Loucy (cell line): ENCODE measurements at regions not wholly inside any gene's neighbourhood (a gene's known extent, or its start where the extent isn't known, plus 50 kb on each side); places are given as distances from the start of the nearest gene placed in this dataset.

ENCODE experiments used
- H2AFZ ChIP-seq: fragments of 200-600 bp; sonication (generic); 2 replicates; pipeline ENCODE4 v1.6.0; 2016; ENCODE audit warnings: antibody characterized with exemption, mild to moderate bottlenecking, low read length, moderate library complexity
- H3F3A ChIP-seq: fragments of 200-600 bp; 2 replicates; pipeline ENCODE4 v1.6.0; 2016; ENCODE audit warnings: antibody characterized with exemption, low read depth, mild to moderate bottlenecking
- H3K27me3 ChIP-seq: fragments of 200-600 bp; sonication (generic); 2 replicates; pipeline ENCODE4 v1.6.1; 2014; ENCODE audit warnings: low read length, mild to moderate bottlenecking; ENCODE audit not compliant: insufficient read depth, poor library complexity, severe bottlenecking
- H3K36me3 ChIP-seq: fragments of 200-600 bp; sonication (generic); 2 replicates; pipeline ENCODE4 v1.6.1; 2016; ENCODE audit warnings: low read length; ENCODE audit not compliant: insufficient read depth
- H3K4me1 ChIP-seq: fragments of 200-600 bp; sonication (generic); 2 replicates; pipeline ENCODE4 v1.5.1; 2014; ENCODE audit warnings: low read length, mild to moderate bottlenecking; ENCODE audit not compliant: insufficient read depth, poor library complexity, severe bottlenecking
- H3K4me2 ChIP-seq: fragments of 200-600 bp; sonication (generic); 2 replicates; pipeline ENCODE4 v1.6.0; 2014; ENCODE audit warnings: antibody characterized with exemption, low read length, low read depth, mild to moderate bottlenecking; ENCODE audit not compliant: poor library complexity, severe bottlenecking
- H3K4me3 ChIP-seq: fragments of 200-600 bp; sonication (generic); 2 replicates; pipeline ENCODE4 v1.5.1; 2014; ENCODE audit warnings: low read length, mild to moderate bottlenecking, mixed read lengths; ENCODE audit not compliant: poor library complexity, severe bottlenecking
- H3K79me2 ChIP-seq: fragments of 200-600 bp; sonication (generic); 2 replicates; pipeline ENCODE4 v1.6.1; 2014; ENCODE audit warnings: low read length; ENCODE audit not compliant: insufficient read depth
- H3K9ac ChIP-seq: fragments of 200-600 bp; sonication (generic); 2 replicates; pipeline ENCODE4 v1.6.0; 2014; ENCODE audit warnings: mild to moderate bottlenecking, low read depth, low read length, moderate library complexity; ENCODE audit not compliant: poor library complexity, severe bottlenecking
- H3K9me2 ChIP-seq: fragments of 200-600 bp; sonication (generic); replicated peaks from 2 replicates; pipeline ENCODE4 v1.6.1; 2016; ENCODE audit warnings: low read depth, low read length, mixed read lengths
- H3K9me3 ChIP-seq: fragments of 200-600 bp; sonication (generic); 2 replicates; pipeline ENCODE4 v1.6.1; 2014; ENCODE audit warnings: mild to moderate bottlenecking, antibody characterized with exemption, low read length, low read depth; ENCODE audit not compliant: insufficient read depth
- H4K20me1 ChIP-seq: fragments of 200-600 bp; sonication (generic); 2 replicates; pipeline ENCODE4 v1.6.0; 2014; ENCODE audit warnings: antibody characterized with exemption, low read length, mild to moderate bottlenecking; ENCODE audit not compliant: insufficient read depth, poor library complexity, severe bottlenecking
- EZH2phosphoT487 ChIP-seq: fragments of 200-600 bp; IDR thresholded peaks from 2 replicates; pipeline ENCODE4 v1.6.1; 2018; ENCODE audit warnings: antibody characterized with exemption, mild to moderate bottlenecking, moderate library complexity, borderline replicate concordance
- TF ChIP-seq, protein P1 (sequence below): fragments of 200-600 bp; sonication (generic); conservative IDR thresholded peaks from 2 replicates; pipeline ENCODE4 v1.5.1; 2014; ENCODE audit warnings: mild to moderate bottlenecking, antibody characterized with exemption, low read length

DNA sequence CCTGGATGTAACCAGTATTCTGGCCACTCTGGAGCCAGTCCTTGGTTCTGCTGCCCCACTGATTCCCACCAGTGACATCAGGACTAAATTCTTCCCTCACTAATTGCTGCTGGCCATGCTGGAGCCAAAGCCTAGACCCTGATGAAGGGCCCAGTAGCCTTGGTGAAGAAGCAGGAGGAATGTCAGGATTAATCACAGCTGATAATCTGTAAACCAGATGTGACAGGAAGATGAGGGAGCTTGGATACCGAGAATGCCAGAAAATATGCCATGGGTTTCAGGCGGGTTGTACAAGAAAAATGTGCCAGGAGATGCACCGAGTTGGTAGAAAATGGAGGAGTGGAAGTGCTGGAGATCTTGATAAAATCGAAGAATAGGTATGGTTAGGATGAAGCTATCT, 119.0 kb upstream of the PPP2R5A start:
- 0 out of 2 replicates have a peak overlapping the region, but pooled peaks have one; percentile 72 for H2AFZ ChIP-seq
- no peak overlapping the region for H3K9ac ChIP-seq

DNA sequence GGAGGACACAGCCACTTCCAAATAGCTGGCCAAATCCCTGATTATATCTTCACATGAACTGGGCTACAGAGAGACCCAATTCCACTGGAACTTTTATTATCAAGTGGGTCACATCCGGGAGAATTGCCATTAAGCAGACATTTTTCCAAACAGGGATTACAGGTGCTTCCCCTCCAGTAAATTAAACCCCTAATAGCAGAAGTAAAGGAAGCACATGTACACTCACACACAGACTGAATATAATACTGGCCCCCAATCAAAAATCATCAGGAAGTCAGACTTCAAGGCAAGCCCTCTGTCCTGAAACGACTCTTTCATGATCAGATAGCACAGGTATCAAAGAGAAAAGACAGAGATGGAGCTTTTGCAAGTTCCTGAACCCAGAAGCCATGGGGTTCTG, 118.6 kb upstream of the PPP2R5A start:
- H3K4me1 ChIP-seq = peaks cover 32% of the 10 kb centered on the region
- peak overlapping the region; percentile 72; the same call in 1 of the 2 replicates for H2AFZ ChIP-seq
- no peaks in the 10 kb centered on the region for H3K79me2 ChIP-seq
- H3K4me2 ChIP-seq = peak overlapping the region; percentile 33
- H3K9ac ChIP-seq = no peak overlapping the region
- TF ChIP-seq, protein P1, sequence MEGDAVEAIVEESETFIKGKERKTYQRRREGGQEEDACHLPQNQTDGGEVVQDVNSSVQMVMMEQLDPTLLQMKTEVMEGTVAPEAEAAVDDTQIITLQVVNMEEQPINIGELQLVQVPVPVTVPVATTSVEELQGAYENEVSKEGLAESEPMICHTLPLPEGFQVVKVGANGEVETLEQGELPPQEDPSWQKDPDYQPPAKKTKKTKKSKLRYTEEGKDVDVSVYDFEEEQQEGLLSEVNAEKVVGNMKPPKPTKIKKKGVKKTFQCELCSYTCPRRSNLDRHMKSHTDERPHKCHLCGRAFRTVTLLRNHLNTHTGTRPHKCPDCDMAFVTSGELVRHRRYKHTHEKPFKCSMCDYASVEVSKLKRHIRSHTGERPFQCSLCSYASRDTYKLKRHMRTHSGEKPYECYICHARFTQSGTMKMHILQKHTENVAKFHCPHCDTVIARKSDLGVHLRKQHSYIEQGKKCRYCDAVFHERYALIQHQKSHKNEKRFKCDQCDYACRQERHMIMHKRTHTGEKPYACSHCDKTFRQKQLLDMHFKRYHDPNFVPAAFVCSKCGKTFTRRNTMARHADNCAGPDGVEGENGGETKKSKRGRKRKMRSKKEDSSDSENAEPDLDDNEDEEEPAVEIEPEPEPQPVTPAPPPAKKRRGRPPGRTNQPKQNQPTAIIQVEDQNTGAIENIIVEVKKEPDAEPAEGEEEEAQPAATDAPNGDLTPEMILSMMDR = no peak
- TF ChIP-seq EZH2phosphoT487 = no peak
- H3K27me3 ChIP-seq = no peaks in the 10 kb centered on the region
- no peaks in the 10 kb centered on the region for H3F3A ChIP-seq
- no peaks in the 10 kb centered on the region for H3K36me3 ChIP-seq
- no peak overlapping the region for H3K4me3 ChIP-seq
- H3K9me3 ChIP-seq = no peaks in the 10 kb centered on the region
- no peaks in the 10 kb centered on the region for H3K9me2 ChIP-seq
- H4K20me1 ChIP-seq = no peaks in the 10 kb centered on the region

More for the DNA sequence above, 119.0 kb upstream of the PPP2R5A start:
- no peak overlapping the region for H3K4me3 ChIP-seq
- TF ChIP-seq, protein P1 = no peak
- TF ChIP-seq EZH2phosphoT487 = no peak
- H3K9me3 ChIP-seq = no peaks in the 10 kb centered on the region
- H3F3A ChIP-seq = no peaks in the 10 kb centered on the region
- H4K20me1 ChIP-seq = no peaks in the 10 kb centered on the region
- peak overlapping the region; percentile 33 for H3K4me2 ChIP-seq
- peaks cover 36% of the 10 kb centered on the region for H3K4me1 ChIP-seq
- H3K36me3 ChIP-seq = no peaks in the 10 kb centered on the region
- H3K9me2 ChIP-seq = no peaks in the 10 kb centered on the region
- no peaks in the 10 kb centered on the region for H3K79me2 ChIP-seq
- H3K27me3 ChIP-seq = no peaks in the 10 kb centered on the region

DNA sequence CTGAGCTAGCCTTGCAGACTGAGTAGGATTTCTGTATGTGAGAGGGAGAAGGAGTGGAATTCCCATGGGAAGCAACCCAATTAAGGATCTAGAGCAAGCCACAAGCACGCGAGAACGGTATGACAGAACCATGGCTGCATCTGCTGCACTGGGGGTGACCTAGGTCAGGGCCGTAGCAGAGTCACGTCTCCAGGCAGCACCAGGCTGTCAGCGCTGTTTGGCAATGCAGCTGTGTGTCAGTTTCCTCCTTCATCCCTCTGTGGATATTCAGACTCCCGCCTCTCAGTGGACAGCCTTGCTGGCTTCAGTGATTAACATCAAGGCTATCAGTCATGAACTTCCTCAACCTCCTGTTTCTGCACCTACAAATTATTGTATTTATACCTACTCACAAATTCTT, 118.1 kb upstream of the PPP2R5A start:
- Histone ChIP-seq H3K4me1 (peaks cover 29% of the 10 kb centered on the region), H4K20me1 (no peaks in the 10 kb centered on the region), H3K9me3 (no peaks in the 10 kb centered on the region), H3K27me3 (no peaks in the 10 kb centered on the region), H3K4me3 (no peak overlapping the region), H3K4me2 (peak overlapping the region; percentile 33), H3K79me2 (no peaks in the 10 kb centered on the region), H3K9ac (no peak overlapping the region), H3K36me3 (no peaks in the 10 kb centered on the region), H3K9me2 (no peaks in the 10 kb centered on the region), H2AFZ (peak overlapping the region; percentile 72; the same call in 1 of the 2 replicates), H3F3A (no peaks in the 10 kb centered on the region)
- no peak for TF ChIP-seq EZH2phosphoT487
- TF ChIP-seq, protein P1 = no peak
